SK-N-SH (cell line): ENCODE measurements at regions not wholly inside any gene's neighbourhood (a gene's known extent, or its start where the extent isn't known, plus 50 kb on each side); places are given as distances from the start of the nearest gene placed in this dataset.

ENCODE experiments used
- CTCF ChIA-PET: fragments of 300-600, 350-600 bp; formaldehyde crosslinking; extraction: SDS; loops from one replicate; lab custom pipeline; 2021; lab: Yijun Ruan, JAX
- POLR2A ChIA-PET: fragments of 350-600 bp; sonication (Branson Sonifier 250); formaldehyde crosslinking; extraction: SDS; loops from one replicate; lab custom pipeline; 2020; ENCODE audit warnings: antibody characterized with exemption, inconsistent platforms; lab: Yijun Ruan, JAX
- DNase-seq: peaks from one replicate; pipeline ENCODE4 v3.0.0; 2012
- H2AFZ ChIP-seq: fragments of 200-600 bp; sonication (generic); 2 replicates; pipeline ENCODE4 v1.8.1; 2016; ENCODE audit warnings: antibody characterized with exemption, mild to moderate bottlenecking, low read depth
- H3F3A ChIP-seq: fragments of 200-600 bp; sonication (generic); replicated peaks from 2 replicates; pipeline ENCODE3; 2016; ENCODE audit warnings: antibody characterized with exemption, mild to moderate bottlenecking; ENCODE audit not compliant: insufficient read depth
- H3K27ac ChIP-seq, 2 experiments: fragments of 200-500 bp in 1 of 2; fragments of 200-600 bp in 1 of 2; sonication (Bioruptor generic) in 1 of 2; sonication (generic), shearing (Covaris generic) in 1 of 2; 2 replicates each; pipeline versions ENCODE4 v1.5.1 to v1.6.1; 2014 to 2016; ENCODE audit warnings: low read depth in 2 of 2, inconsistent platforms in 1 of 2, low read length in 1 of 2, mild to moderate bottlenecking in 1 of 2, mixed read lengths in 1 of 2
- H3K27me3 ChIP-seq: fragments of 200-600 bp; sonication (generic), shearing (Covaris generic); 2 replicates; pipeline ENCODE4 v1.6.1; 2016; ENCODE audit warnings: mixed run types; ENCODE audit not compliant: insufficient read depth
- H3K36me3 ChIP-seq, 2 experiments: fragments of 200-500 bp in 1 of 2; fragments of 200-600 bp in 1 of 2; sonication (Bioruptor generic) in 1 of 2; sonication (generic) in 1 of 2; replicated peaks in 1 of 2; 2 replicates each; pipeline versions ENCODE3 to v1.5.1; 2014 to 2016; ENCODE audit warnings: low read length in 1 of 2, mild to moderate bottlenecking in 1 of 2; ENCODE audit not compliant: insufficient read depth in 2 of 2, control insufficient read depth in 1 of 2
- H3K4me1 ChIP-seq, 2 experiments: fragments of 200-500 bp in 1 of 2; fragments of 200-600 bp in 1 of 2; sonication (Bioruptor generic) in 1 of 2; sonication (generic), shearing (Covaris generic) in 1 of 2; 2 replicates each; pipeline versions ENCODE4 v1.5.1 to v1.6.1; 2014 to 2016; ENCODE audit warnings: low read depth in 1 of 2, low read length in 1 of 2, mixed run types in 1 of 2; ENCODE audit not compliant: insufficient read depth in 2 of 2, control insufficient read depth in 1 of 2
- H3K4me2 ChIP-seq: fragments of 200-600 bp; sonication (generic), shearing (Covaris generic); 2 replicates; pipeline ENCODE4 v1.6.1; 2017; ENCODE audit warnings: mixed run types
- H3K4me3 ChIP-seq, 2 experiments: fragments of 200-500 bp in 1 of 2; fragments of 200-600 bp in 1 of 2; sonication (Bioruptor generic) in 1 of 2; sonication (generic), shearing (Covaris generic) in 1 of 2; 2 replicates each; pipeline versions ENCODE4 v1.5.1 to v1.8.1; 2014 to 2016; ENCODE audit warnings: low read depth in 2 of 2, inconsistent platforms in 1 of 2, low read length in 1 of 2, mild to moderate bottlenecking in 1 of 2, mixed read lengths in 1 of 2, moderate library complexity in 1 of 2
- H3K79me2 ChIP-seq: fragments of 200-600 bp; sonication (generic); 2 replicates; pipeline ENCODE4 v1.8.1; 2017; ENCODE audit warnings: mild to moderate bottlenecking; ENCODE audit not compliant: insufficient read depth
- H3K9ac ChIP-seq: fragments of 200-600 bp; sonication (generic); 2 replicates; pipeline ENCODE4 v1.6.1; 2017; ENCODE audit warnings: mixed run types
- H3K9me2 ChIP-seq: fragments of 200-600 bp; sonication (generic); 2 replicates; pipeline ENCODE4 v1.6.1; 2017; ENCODE audit warnings: mixed run types
- H3K9me3 ChIP-seq: fragments of 200-600 bp; sonication (generic); 2 replicates; pipeline ENCODE4 v1.6.1; 2017; ENCODE audit warnings: mixed run types, mild to moderate bottlenecking, moderate library complexity
- H4K20me1 ChIP-seq: fragments of 200-600 bp; sonication (generic); 2 replicates; pipeline ENCODE4 v1.6.1; 2017; ENCODE audit warnings: mild to moderate bottlenecking, mixed run types; ENCODE audit not compliant: insufficient read depth
- CTCF ChIP-seq: fragments of 200-600 bp; sonication (generic); IDR thresholded peaks from 2 replicates; pipeline ENCODE4 v1.6.1; 2017; ENCODE audit warnings: antibody characterized with exemption, mild to moderate bottlenecking, moderate library complexity
- EP300 ChIP-seq, 2 experiments: IDR thresholded peaks; 2 replicates each; pipeline versions ENCODE4 v1.4.0 to v1.6.1; 2012; ENCODE audit warnings: borderline replicate concordance in 1 of 2, low read depth in 1 of 2, low read length in 1 of 2
- FOXM1 ChIP-seq: IDR thresholded peaks from 2 replicates; pipeline ENCODE4 v1.4.0; 2012; ENCODE audit warnings: low read depth, mild to moderate bottlenecking
- GATA2 ChIP-seq: sonication (generic); formaldehyde crosslinking; IDR thresholded peaks from 2 replicates; pipeline ENCODE4 v1.5.0; 2020; ENCODE audit warnings: mild to moderate bottlenecking, missing genetic modification reagents
- IRF3 ChIP-seq: fragments of 150-350 bp; IDR thresholded peaks from 2 replicates; pipeline ENCODE4 v1.6.1; 2016; ENCODE audit warnings: mild to moderate bottlenecking, low read depth, low read length
- NFIC ChIP-seq: IDR thresholded peaks from 2 replicates; pipeline ENCODE4 v1.4.0; 2012; ENCODE audit warnings: borderline replicate concordance
- RCOR1 ChIP-seq: fragments of 150-350 bp; IDR thresholded peaks from 2 replicates; pipeline ENCODE4 v1.6.1; 2017; ENCODE audit warnings: antibody characterized with exemption, low read length
- REST ChIP-seq: IDR thresholded peaks from 2 replicates; pipeline ENCODE4 v1.6.1; 2012; ENCODE audit warnings: mild to moderate bottlenecking, low read depth, low read length, moderate library complexity
- RFX5 ChIP-seq: IDR thresholded peaks from 2 replicates; pipeline ENCODE4 v1.6.1; 2012; ENCODE audit warnings: mild to moderate bottlenecking, improper control_type of control experiment, low read length
- SMC3 ChIP-seq: IDR thresholded peaks from 2 replicates; pipeline ENCODE4 v1.6.1; 2012; ENCODE audit warnings: low read depth, low read length, improper control_type of control experiment
- WGBS: methylation state at CpG from one replicate; pipeline ENCODE4 v1.1.6; 2017; ENCODE audit warnings: low lambda C conversion rate; 5-methylcytosine and 5-hydroxymethylcytosine counted together

DNA sequence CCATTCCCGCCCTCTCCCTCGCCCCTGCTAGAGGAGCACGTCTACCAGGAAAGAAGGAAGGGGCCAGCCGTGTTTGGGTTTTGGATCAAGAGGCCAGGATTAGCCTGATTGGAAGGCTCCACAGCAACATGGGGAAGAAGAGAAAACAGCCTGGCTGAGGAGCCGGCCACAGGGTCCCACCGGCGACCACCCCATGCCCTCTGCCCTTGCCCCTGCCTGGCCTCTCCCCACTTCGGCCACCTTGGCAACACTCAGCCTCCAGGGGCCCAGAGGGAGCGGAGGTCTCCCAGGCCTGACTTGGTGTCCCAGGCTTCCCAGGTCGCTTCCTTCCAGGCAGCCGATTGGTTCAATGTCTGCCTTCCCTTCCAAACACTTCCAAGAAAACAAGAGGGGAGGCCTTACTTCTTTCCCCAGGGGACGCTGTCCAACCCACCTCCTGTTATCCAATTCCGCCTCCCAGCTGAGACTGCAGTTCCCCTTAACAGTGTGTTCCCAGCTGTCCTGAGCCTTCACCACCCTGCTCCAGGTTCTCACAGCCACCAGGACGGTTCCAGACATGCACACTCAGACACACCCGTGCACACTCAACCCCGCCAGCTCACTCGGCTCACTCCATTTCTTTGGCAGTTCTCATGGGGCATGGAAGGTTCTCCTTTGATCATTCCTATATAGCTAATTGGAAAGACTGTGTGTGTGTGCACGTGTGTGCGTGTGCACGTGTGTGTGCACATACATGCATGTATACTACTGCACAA lies 65.4 kb downstream of the RBFOX3 start:
- Histone ChIP-seq H3K4me2 (no peak overlapping the region), H3F3A (no peaks in the 10 kb centered on the region), H3K36me3 (no peaks in the 10 kb centered on the region), H3K79me2 (no peaks in the 10 kb centered on the region), H3K9me2 (no peaks in the 10 kb centered on the region), H2AFZ (no peak overlapping the region), H3K4me1 (peaks cover 0 to 15% of the 10 kb centered on the region in 2 experiments; a peak in 2 of 4 replicates), H3K27ac (no peak overlapping the region), H3K9me3 (no peaks in the 10 kb centered on the region), H3K27me3 (peaks cover 8% of the 10 kb centered on the region; the same call in 1 of the 2 replicates), H3K9ac (no peak overlapping the region), H3K4me3 (no peak overlapping the region), H4K20me1 (no peaks in the 10 kb centered on the region)
- DNase-seq: no peak
- WGBS: 45% methylated on average over 17 of the region's 20 CpGs
- ChIA-PET CTCF (no interaction called here), POLR2A (no interaction called here)
- TF ChIP-seq CTCF: no peak
- TF ChIP-seq RCOR1: no peak
- TF ChIP-seq NFIC: no peak
- no peak for TF ChIP-seq RFX5
- TF ChIP-seq EP300 (IDR thresholded peaks at IDR 0.05; ENCODE audit: borderline replicate concordance in 1 of 2, low read depth in 1 of 2, low read length in 1 of 2): no peak
- TF ChIP-seq IRF3: no peak
- TF ChIP-seq GATA2 (CRISPR knock-in tag): no peak
- TF ChIP-seq FOXM1: no peak
- TF ChIP-seq SMC3: no peak
- TF ChIP-seq REST: no peak
